ENCODE measurements at regions not wholly inside any gene's neighbourhood (a gene's known extent, or its start where the extent isn't known, plus 50 kb on each side); places are given as distances from the start of the nearest gene placed in this dataset.

- Histone ChIP-seq H3K36me3 (ENCODE audit: insufficient read depth, low read length) (no peaks in the 10 kb centered on the region), H3K9me3 (ENCODE audit: low read length) (no peaks in the 10 kb centered on the region), H3K9me2 (ENCODE audit: insufficient read depth, low read length) (no peaks in the 10 kb centered on the region), H2AFZ (ENCODE audit: low read length) (no peak overlapping the region), H3K4me2 (ENCODE audit: low read length) (no peak overlapping the region), H3K4me3 (ENCODE audit: low read depth, low read length, poor library complexity, severe bottlenecking) (no peak overlapping the region), H3K79me2 (ENCODE audit: insufficient read depth, low read depth, low read length) (no peaks in the 10 kb centered on the region), H3K4me1 (ENCODE audit: insufficient read depth, low read length, poor library complexity, severe bottlenecking) (no peaks in the 10 kb centered on the region), H4K20me1 (ENCODE audit: insufficient read depth, low read length) (no peaks in the 10 kb centered on the region), H3K27ac (ENCODE audit: low read depth, low read length, poor library complexity, severe bottlenecking) (no peak overlapping the region)
- no TSS peak for BruUV-seq (replicated peaks)
- TF ChIP-seq CTCF (conservative IDR thresholded peaks at IDR 0.05; ENCODE audit: low read length) (no peak), EZH2phosphoT487 (IDR thresholded peaks at IDR 0.05; ENCODE audit: borderline replicate concordance, low read depth, low read length) (no peak)
- no peak for DNase-seq (ENCODE audit: low spot score)
- CTCF ChIA-PET (ENCODE audit: unreplicated experiment) = interaction anchor here (1.1 kb wide), 1 partner anchor 58 kb away, joined by 3 read pairs; no protein-coding TSS in a partner anchor
- intact Hi-C loops (cut with micrococcal nuclease; ENCODE audit: unreplicated experiment) = no loop called here
- POLR2A ChIA-PET = interaction anchor here (0.6 to 1.1 kb wide), 2 partner anchors 95 to 102 kb away, joined by 3 read pairs; no protein-coding TSS in a partner anchor
These were observed 112.5 kb upstream of the RUNX3 start for GRCh38 chr1:25042331-25043227.

GRCh38 chr1:25041916-25042315 is 111.8 kb upstream of the RUNX3 start:
- POLR2A ChIA-PET = interaction anchor here (0.6 to 1.1 kb wide), 2 partner anchors 94 to 103 kb away, joined by 3 read pairs; no protein-coding TSS in a partner anchor
- CTCF ChIA-PET (ENCODE audit: unreplicated experiment) = interaction anchor here (1.1 kb wide), 1 partner anchor 58 kb away, joined by 3 read pairs; no protein-coding TSS in a partner anchor
- TF ChIP-seq CTCF (conservative IDR thresholded peaks at IDR 0.05; ENCODE audit: low read length) = no peak
- no peak for TF ChIP-seq EZH2phosphoT487 (IDR thresholded peaks at IDR 0.05; ENCODE audit: borderline replicate concordance, low read depth, low read length)
- Histone ChIP-seq H3K9me2 (ENCODE audit: insufficient read depth, low read length) (no peaks in the 10 kb centered on the region), H2AFZ (ENCODE audit: low read length) (no peak overlapping the region), H3K4me1 (ENCODE audit: insufficient read depth, low read length, poor library complexity, severe bottlenecking) (peaks cover 3% of the 10 kb centered on the region), H3K4me3 (ENCODE audit: low read depth, low read length, poor library complexity, severe bottlenecking) (no peak overlapping the region), H3K4me2 (ENCODE audit: low read length) (no peak overlapping the region), H3K36me3 (ENCODE audit: insufficient read depth, low read length) (no peaks in the 10 kb centered on the region), H4K20me1 (ENCODE audit: insufficient read depth, low read length) (no peaks in the 10 kb centered on the region), H3K9me3 (ENCODE audit: low read length) (no peaks in the 10 kb centered on the region), H3K27ac (ENCODE audit: low read depth, low read length, poor library complexity, severe bottlenecking) (no peak overlapping the region), H3K79me2 (ENCODE audit: insufficient read depth, low read depth, low read length) (no peaks in the 10 kb centered on the region)
- intact Hi-C loops (cut with micrococcal nuclease; ENCODE audit: unreplicated experiment) = no loop called here
- no peak for DNase-seq (ENCODE audit: low spot score)
- no TSS peak for BruUV-seq (replicated peaks)
